ENCODE measurements at regions not wholly inside any gene's neighbourhood (a gene's known extent, or its start where the extent isn't known, plus 50 kb on each side); places are given as distances from the start of the nearest gene placed in this dataset.

- Histone ChIP-seq H3K4me2 (ENCODE audit: low read depth, low read length) (no peak overlapping the region), H4K20me1 (ENCODE audit: insufficient read depth, low read length) (no peaks in the 10 kb centered on the region), H2AFZ (replicated peaks; ENCODE audit: low read length, poor library complexity) (no peak overlapping the region), H3K9me1 (ENCODE audit: insufficient read depth, low read length) (no peaks in the 10 kb centered on the region; the same call in 1 of the 2 replicates), H4K91ac (ENCODE audit: insufficient read depth, low read depth, low read length) (no peak overlapping the region), H3K14ac (replicated peaks; ENCODE audit: low read depth, low read length) (no peak overlapping the region), H2BK120ac (ENCODE audit: low read depth, low read length) (no peak overlapping the region), H3K4me1 (ENCODE audit: control insufficient read depth, insufficient read depth, low read length) (peaks cover 7% of the 10 kb centered on the region; the same call in 1 of the 2 replicates), H3K4me3 (ENCODE audit: insufficient read depth, low read depth, low read length) (no peak overlapping the region), H3K27me3 (ENCODE audit: control insufficient read depth, insufficient read depth, low read length) (no peaks in the 10 kb centered on the region), H3K36me3 (ENCODE audit: control insufficient read depth, insufficient read depth, low read length) (no peaks in the 10 kb centered on the region), H3K79me1 (ENCODE audit: low read depth in 1 of 2, low read length in 2 of 2) (no peaks in the 10 kb centered on the region), H3K23ac (ENCODE audit: low read depth, low read length) (no peak overlapping the region), H3K9ac (ENCODE audit: low read depth, low read length) (no peak overlapping the region), H4K5ac (ENCODE audit: low read depth, low read length) (no peak overlapping the region), H2BK20ac (ENCODE audit: low read depth, low read length) (no peak overlapping the region), H2AK9ac (replicated peaks; ENCODE audit: low read depth, low read length, poor library complexity) (no peak overlapping the region), H4K8ac (ENCODE audit: low read depth in 2 of 2, low read length in 2 of 2) (no peak overlapping the region), H3K27ac (ENCODE audit: insufficient read depth, low read length) (no peak overlapping the region), H3K4ac (ENCODE audit: low read depth, low read length) (no peak overlapping the region), H2BK15ac (ENCODE audit: low read depth, low read length) (no peak overlapping the region), H3K56ac (ENCODE audit: extremely low read depth, insufficient read depth, low read length) (no peak overlapping the region), H3K18ac (ENCODE audit: low read depth, low read length) (no peak overlapping the region), H2AK5ac (ENCODE audit: low read depth, low read length) (no peak overlapping the region), H3K9me3 (ENCODE audit: control insufficient read depth, insufficient read depth, low read length) (no peaks in the 10 kb centered on the region), H2BK5ac (ENCODE audit: low read depth, low read length, poor library complexity, severe bottlenecking) (no peak overlapping the region)
- WGBS, 2 experiments (ENCODE audit: extremely low coverage in 2 of 2, insufficient read length in 1 of 2): 80 to 100% methylated on average over 1 of the region's 5 CpGs
- TF ChIP-seq CHD1 (IDR thresholded peaks at IDR 0.05; ENCODE audit: low read depth, low read length) (no peak), MAFK (IDR thresholded peaks at IDR 0.05; ENCODE audit: low read depth, low read length) (no peak), RFX5 (IDR thresholded peaks at IDR 0.05; ENCODE audit: low read depth, low read length) (no peak), SMC3 (IDR thresholded peaks at IDR 0.05; ENCODE audit: low read depth, low read length) (no peak), RAD21 (IDR thresholded peaks at IDR 0.05; ENCODE audit: low read length) (no peak), POLR2A (IDR thresholded peaks at IDR 0.05; ENCODE audit: low read depth, low read length) (no peak), MAZ (IDR thresholded peaks at IDR 0.05; ENCODE audit: borderline replicate concordance, low read depth, low read length) (no peak), NFE2L2 (IDR thresholded peaks at IDR 0.05; ENCODE audit: low read depth, low read length) (no peak), BHLHE40 (IDR thresholded peaks at IDR 0.05; ENCODE audit: low read depth, low read length) (no peak), RCOR1 (IDR thresholded peaks at IDR 0.05; ENCODE audit: insufficient replicate concordance, low read length) (no peak), CEBPB (IDR thresholded peaks at IDR 0.05; ENCODE audit: low read depth, low read length) (no peak), MXI1 (IDR thresholded peaks at IDR 0.05; ENCODE audit: borderline replicate concordance, low read depth, low read length) (no peak), FOS (IDR thresholded peaks at IDR 0.05; ENCODE audit: low read depth, low read length) (no peak)
- TF ChIP-seq, protein P1, sequence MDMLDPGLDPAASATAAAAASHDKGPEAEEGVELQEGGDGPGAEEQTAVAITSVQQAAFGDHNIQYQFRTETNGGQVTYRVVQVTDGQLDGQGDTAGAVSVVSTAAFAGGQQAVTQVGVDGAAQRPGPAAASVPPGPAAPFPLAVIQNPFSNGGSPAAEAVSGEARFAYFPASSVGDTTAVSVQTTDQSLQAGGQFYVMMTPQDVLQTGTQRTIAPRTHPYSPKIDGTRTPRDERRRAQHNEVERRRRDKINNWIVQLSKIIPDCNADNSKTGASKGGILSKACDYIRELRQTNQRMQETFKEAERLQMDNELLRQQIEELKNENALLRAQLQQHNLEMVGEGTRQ (IDR thresholded peaks at IDR 0.05; ENCODE audit: low read depth, low read length): no peak
- TF ChIP-seq, protein P2, sequence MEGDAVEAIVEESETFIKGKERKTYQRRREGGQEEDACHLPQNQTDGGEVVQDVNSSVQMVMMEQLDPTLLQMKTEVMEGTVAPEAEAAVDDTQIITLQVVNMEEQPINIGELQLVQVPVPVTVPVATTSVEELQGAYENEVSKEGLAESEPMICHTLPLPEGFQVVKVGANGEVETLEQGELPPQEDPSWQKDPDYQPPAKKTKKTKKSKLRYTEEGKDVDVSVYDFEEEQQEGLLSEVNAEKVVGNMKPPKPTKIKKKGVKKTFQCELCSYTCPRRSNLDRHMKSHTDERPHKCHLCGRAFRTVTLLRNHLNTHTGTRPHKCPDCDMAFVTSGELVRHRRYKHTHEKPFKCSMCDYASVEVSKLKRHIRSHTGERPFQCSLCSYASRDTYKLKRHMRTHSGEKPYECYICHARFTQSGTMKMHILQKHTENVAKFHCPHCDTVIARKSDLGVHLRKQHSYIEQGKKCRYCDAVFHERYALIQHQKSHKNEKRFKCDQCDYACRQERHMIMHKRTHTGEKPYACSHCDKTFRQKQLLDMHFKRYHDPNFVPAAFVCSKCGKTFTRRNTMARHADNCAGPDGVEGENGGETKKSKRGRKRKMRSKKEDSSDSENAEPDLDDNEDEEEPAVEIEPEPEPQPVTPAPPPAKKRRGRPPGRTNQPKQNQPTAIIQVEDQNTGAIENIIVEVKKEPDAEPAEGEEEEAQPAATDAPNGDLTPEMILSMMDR (conservative IDR thresholded peaks at IDR 0.05; ENCODE audit: low read depth, low read length): no peak
- TF ChIP-seq, protein P3, sequence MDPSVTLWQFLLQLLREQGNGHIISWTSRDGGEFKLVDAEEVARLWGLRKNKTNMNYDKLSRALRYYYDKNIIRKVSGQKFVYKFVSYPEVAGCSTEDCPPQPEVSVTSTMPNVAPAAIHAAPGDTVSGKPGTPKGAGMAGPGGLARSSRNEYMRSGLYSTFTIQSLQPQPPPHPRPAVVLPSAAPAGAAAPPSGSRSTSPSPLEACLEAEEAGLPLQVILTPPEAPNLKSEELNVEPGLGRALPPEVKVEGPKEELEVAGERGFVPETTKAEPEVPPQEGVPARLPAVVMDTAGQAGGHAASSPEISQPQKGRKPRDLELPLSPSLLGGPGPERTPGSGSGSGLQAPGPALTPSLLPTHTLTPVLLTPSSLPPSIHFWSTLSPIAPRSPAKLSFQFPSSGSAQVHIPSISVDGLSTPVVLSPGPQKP (IDR thresholded peaks at IDR 0.05; ENCODE audit: borderline replicate concordance, low read depth, low read length): no peak
- intact Hi-C loops (cut with micrococcal nuclease): no loop called here
- in situ Hi-C loops (cut with MboI; ENCODE audit: low sequenced_read_pairs): no loop called here
- no peak for ATAC-seq (ENCODE audit: low read depth)
- BruUV-seq (replicated peaks): no TSS peak
- ChIA-PET POLR2A (ENCODE audit: unreplicated experiment) (no interaction called here), CTCF (no interaction called here)
- no peak for DNase-seq
- dilution Hi-C loops (cut with HindIII; ENCODE audit: low sequenced_read_pairs, unreplicated experiment): no loop called here
Measured at GRCh38 chr5:89281211-89281610, 398.2 kb upstream of the MEF2C start.
